ENCODE measurements at regions not wholly inside any gene's neighbourhood (a gene's known extent, or its start where the extent isn't known, plus 50 kb on each side); places are given as distances from the start of the nearest gene placed in this dataset.

DNA sequence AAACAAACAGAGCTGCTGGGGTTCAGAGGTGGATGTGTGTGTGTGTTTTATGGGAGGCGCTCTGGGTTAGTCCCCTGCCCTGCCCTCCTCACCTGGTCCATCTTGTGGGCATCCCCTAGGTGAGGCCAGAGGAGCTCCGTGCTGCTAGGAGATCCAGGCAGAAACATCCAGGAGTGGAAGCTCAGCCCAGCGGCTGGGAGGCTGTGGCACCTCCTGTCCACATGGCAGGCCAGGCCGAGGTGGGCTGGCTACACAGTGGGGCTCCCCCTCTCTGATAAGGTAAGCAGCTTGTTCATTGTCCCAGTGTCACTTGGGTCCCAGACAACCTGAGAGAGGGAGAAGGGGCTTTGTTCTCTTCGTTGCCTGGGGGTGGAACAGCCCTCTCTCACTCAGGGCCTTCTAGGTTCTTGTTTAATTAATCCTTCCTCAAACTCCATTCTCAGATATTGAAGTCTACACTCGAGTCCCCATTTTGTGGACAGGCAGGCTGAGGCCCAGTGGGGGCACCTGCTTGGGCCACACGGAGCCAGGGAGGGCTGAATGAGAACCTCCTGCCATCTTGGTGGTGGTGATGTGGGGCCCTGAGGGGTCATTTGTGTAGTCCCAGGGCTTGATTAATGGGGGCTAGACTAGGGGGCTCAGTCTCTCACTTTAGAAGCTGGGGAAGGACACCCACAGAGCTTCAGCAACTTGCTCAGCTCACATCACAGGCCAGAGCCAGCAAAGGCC, 216.8 kb upstream of the GPR26 start:
- TF ChIP-seq, protein P1, sequence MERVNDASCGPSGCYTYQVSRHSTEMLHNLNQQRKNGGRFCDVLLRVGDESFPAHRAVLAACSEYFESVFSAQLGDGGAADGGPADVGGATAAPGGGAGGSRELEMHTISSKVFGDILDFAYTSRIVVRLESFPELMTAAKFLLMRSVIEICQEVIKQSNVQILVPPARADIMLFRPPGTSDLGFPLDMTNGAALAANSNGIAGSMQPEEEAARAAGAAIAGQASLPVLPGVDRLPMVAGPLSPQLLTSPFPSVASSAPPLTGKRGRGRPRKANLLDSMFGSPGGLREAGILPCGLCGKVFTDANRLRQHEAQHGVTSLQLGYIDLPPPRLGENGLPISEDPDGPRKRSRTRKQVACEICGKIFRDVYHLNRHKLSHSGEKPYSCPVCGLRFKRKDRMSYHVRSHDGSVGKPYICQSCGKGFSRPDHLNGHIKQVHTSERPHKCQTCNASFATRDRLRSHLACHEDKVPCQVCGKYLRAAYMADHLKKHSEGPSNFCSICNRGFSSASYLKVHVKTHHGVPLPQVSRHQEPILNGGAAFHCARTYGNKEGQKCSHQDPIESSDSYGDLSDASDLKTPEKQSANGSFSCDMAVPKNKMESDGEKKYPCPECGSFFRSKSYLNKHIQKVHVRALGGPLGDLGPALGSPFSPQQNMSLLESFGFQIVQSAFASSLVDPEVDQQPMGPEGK (CRISPR knock-in tag; IDR thresholded peaks at IDR 0.05; ENCODE audit: borderline replicate concordance), result no peak
- TF ChIP-seq ZFP30 (CRISPR knock-in tag; IDR thresholded peaks at IDR 0.05), result no peak
- no peak for TF ChIP-seq ESRRG (CRISPR knock-in tag; IDR thresholded peaks at IDR 0.05)
- no peak for TF ChIP-seq GLIS3 (CRISPR knock-in tag; IDR thresholded peaks at IDR 0.05)
- no peak for TF ChIP-seq PPARA (CRISPR knock-in tag; IDR thresholded peaks at IDR 0.05; ENCODE audit: borderline replicate concordance)
- TF ChIP-seq, protein P2, sequence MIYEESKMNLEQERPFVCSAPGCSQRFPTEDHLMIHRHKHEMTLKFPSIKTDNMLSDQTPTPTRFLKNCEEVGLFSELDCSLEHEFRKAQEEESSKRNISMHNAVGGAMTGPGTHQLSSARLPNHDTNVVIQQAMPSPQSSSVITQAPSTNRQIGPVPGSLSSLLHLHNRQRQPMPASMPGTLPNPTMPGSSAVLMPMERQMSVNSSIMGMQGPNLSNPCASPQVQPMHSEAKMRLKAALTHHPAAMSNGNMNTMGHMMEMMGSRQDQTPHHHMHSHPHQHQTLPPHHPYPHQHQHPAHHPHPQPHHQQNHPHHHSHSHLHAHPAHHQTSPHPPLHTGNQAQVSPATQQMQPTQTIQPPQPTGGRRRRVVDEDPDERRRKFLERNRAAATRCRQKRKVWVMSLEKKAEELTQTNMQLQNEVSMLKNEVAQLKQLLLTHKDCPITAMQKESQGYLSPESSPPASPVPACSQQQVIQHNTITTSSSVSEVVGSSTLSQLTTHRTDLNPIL (CRISPR knock-in tag; IDR thresholded peaks at IDR 0.05; ENCODE audit: low read depth), result no peak
- no peak for TF ChIP-seq ZNF565 (CRISPR knock-in tag; conservative IDR thresholded peaks at IDR 0.05; ENCODE audit: low read depth)
- no peak for TF ChIP-seq ARNTL (CRISPR knock-in tag; IDR thresholded peaks at IDR 0.05; ENCODE audit: borderline replicate concordance, low read depth)

All from SK-N-SH treated with all-trans-retinoic acid at 6 μM for 48 hours (cell line).